Nephron (organoid): ENCODE measurements at regions not wholly inside any gene's neighbourhood (a gene's known extent, or its start where the extent isn't known, plus 50 kb on each side); places are given as distances from the start of the nearest gene placed in this dataset.

Experiments
- H3K27ac Mint-ChIP-seq, 3 experiments: 2 replicates each; pipeline ENCODE4 v1.8.0; 2020; ENCODE audit warnings: mixed read lengths in 3 of 3, mild to moderate bottlenecking in 2 of 3, moderate library complexity in 1 of 3
- H3K27me3 Mint-ChIP-seq: 2 replicates; pipeline ENCODE4 v1.8.0; 2021; ENCODE audit warnings: low read depth, mild to moderate bottlenecking, moderate library complexity, mixed read lengths
- H3K36me3 Mint-ChIP-seq: 2 replicates; pipeline ENCODE4 v1.8.0; 2020; ENCODE audit warnings: low read depth, mixed read lengths
- H3K4me1 Mint-ChIP-seq: 2 replicates; pipeline ENCODE4 v1.8.0; 2020; ENCODE audit warnings: mixed read lengths
- H3K4me3 Mint-ChIP-seq, 3 experiments: 2 replicates each; pipeline ENCODE4 v1.8.0; 2020; ENCODE audit warnings: mild to moderate bottlenecking in 3 of 3, mixed read lengths in 3 of 3, moderate library complexity in 2 of 3
- H3K9me3 Mint-ChIP-seq: 2 replicates; pipeline ENCODE4 v1.8.0; 2020; ENCODE audit warnings: mixed read lengths
- TF ChIP-seq, protein P1 (sequence below), 3 experiments: fragments of 200-600 bp; sonication (generic); IDR thresholded peaks; one replicate each; pipeline ENCODE4 v1.5.0; 2021; ENCODE audit warnings: antibody characterized with exemption in 3 of 3; ENCODE audit not compliant: unreplicated experiment in 3 of 3

DNA sequence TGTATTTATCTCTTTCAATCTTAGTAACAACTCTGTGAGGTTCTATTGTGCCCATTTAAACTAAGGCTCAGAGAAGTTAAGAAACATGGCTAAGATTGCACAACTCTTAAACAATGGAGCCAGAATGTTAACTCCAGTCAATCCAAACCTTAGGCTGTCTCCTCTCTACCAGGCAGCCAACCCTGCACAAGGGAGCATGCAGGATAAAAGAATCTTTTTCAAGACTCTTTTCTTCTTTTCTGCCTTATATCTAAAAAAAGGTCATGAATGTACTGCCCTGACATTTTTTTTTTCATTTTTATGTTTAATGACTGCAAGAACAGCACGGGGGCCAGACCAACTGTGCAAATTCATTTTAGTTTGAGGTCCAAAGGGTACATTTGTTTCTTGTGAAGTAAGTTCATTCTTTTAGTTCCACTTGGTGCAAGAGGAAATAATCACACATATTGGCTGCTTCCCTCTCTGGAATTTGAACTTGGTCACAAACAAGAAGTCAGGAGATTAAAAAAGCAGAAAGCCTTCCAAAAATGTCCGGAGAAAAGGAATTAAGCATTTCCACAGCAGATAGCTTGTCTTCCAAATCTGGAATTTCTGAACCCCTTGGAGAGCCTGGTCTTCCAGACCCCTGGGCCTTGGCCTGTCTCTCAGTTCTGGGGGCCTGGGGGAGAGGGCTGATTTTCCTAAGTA is 96.0 kb upstream of the RIOK3 start:
- H3K4me1 Mint-ChIP-seq: peaks cover 33% of the 10 kb centered on the region
- peaks cover 24% of the 10 kb centered on the region for H3K36me3 Mint-ChIP-seq
- H3K27me3 Mint-ChIP-seq: peaks cover 4% of the 10 kb centered on the region
- TF ChIP-seq, protein P1, sequence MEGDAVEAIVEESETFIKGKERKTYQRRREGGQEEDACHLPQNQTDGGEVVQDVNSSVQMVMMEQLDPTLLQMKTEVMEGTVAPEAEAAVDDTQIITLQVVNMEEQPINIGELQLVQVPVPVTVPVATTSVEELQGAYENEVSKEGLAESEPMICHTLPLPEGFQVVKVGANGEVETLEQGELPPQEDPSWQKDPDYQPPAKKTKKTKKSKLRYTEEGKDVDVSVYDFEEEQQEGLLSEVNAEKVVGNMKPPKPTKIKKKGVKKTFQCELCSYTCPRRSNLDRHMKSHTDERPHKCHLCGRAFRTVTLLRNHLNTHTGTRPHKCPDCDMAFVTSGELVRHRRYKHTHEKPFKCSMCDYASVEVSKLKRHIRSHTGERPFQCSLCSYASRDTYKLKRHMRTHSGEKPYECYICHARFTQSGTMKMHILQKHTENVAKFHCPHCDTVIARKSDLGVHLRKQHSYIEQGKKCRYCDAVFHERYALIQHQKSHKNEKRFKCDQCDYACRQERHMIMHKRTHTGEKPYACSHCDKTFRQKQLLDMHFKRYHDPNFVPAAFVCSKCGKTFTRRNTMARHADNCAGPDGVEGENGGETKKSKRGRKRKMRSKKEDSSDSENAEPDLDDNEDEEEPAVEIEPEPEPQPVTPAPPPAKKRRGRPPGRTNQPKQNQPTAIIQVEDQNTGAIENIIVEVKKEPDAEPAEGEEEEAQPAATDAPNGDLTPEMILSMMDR (IDR thresholded peaks at IDR 0.05; ENCODE audit: unreplicated experiment in 3 of 3): no peak
- H3K4me3 Mint-ChIP-seq: peak overlapping the region in 1 of 3 experiments; percentile 11
- peak overlapping the region; percentile 67 to 86 (median 78) for H3K27ac Mint-ChIP-seq
- no peaks in the 10 kb centered on the region for H3K9me3 Mint-ChIP-seq

DNA sequence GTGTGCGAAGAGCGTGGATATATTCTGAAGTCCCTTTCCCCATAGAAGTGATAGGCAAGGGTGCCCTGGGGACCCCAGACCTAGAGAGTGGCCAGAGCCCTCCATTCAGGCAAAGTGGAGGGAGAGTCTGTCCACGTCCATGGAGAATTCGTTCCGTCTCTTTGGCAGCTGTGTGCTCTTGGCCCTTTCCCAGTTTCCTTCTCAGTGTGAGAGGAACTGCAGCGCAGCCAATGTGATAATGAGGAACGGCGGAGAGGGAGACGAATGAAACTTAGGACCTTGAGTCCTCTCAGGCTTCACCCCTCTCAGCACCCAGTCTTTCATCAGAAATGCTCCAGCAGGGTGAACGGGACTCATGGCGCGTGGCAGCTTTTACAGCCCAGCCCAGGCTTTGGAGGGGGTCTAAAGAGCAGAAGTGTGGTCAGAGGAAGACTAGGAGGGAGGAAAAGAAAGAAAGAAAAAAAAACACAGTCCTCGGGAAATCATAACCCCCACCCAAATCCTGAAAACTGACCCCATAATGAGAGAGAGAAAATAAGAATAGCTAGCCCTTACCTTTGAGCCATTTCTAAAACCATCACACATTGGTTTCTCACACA is 95.0 kb upstream of the RIOK3 start:
- Mint-ChIP-seq H3K4me1 (peaks cover 33% of the 10 kb centered on the region), H3K27ac (peak overlapping the region; percentile 67 to 86 (median 78)), H3K36me3 (peaks cover 18% of the 10 kb centered on the region), H3K9me3 (no peaks in the 10 kb centered on the region), H3K27me3 (peaks cover 4% of the 10 kb centered on the region), H3K4me3 (peak overlapping the region in 2 of 3 experiments; percentile 32 to 59)
- TF ChIP-seq, protein P1 (IDR thresholded peaks at IDR 0.05; ENCODE audit: unreplicated experiment in 3 of 3): no peak

DNA sequence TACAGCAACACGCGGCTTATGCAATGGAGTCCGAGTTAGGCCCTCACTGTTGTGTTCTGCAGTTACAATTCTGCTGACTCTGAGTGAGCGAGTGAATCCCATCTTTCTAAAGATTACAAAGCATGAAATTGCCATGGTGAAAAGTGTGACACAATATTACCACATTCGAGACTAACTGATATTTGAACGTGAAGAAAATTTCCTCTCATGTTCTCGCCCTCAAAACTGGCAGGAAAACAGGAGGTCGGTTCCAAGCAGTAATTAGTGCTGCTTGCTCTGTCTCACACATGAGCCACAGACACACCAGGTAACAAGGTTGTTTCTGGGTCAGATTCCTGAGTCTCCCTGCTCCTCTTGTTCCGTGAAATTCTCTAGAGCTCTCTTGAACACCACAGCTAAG is 93.7 kb upstream of the RIOK3 start:
- Mint-ChIP-seq H3K4me3 (no peak overlapping the region), H3K36me3 (peaks cover 15% of the 10 kb centered on the region), H3K27me3 (peaks cover 4% of the 10 kb centered on the region), H3K9me3 (no peaks in the 10 kb centered on the region), H3K4me1 (peaks cover 33% of the 10 kb centered on the region), H3K27ac (no peak overlapping the region)
- TF ChIP-seq, protein P1 (IDR thresholded peaks at IDR 0.05; ENCODE audit: unreplicated experiment in 3 of 3): no peak

- peaks cover 12% of the 10 kb centered on the region for H3K4me1 Mint-ChIP-seq
- peaks cover 4% of the 10 kb centered on the region for H3K36me3 Mint-ChIP-seq
- H3K4me3 Mint-ChIP-seq: no peak overlapping the region
- TF ChIP-seq, protein P1 (IDR thresholded peaks at IDR 0.05; ENCODE audit: unreplicated experiment in 3 of 3): no peak
- H3K9me3 Mint-ChIP-seq: no peaks in the 10 kb centered on the region
- H3K27me3 Mint-ChIP-seq: no peaks in the 10 kb centered on the region
- no peak overlapping the region for H3K27ac Mint-ChIP-seq
These were observed 89.1 kb upstream of the RIOK3 start for GRCh38 chr18:23363865-23364570.

GRCh38 chr18:23365602-23366001 is 87.5 kb upstream of the RIOK3 start:
- Mint-ChIP-seq H3K9me3 (no peaks in the 10 kb centered on the region), H3K27me3 (no peaks in the 10 kb centered on the region), H3K27ac (peak overlapping the region in 1 of 3 experiments; percentile 68), H3K4me1 (peaks cover 12% of the 10 kb centered on the region), H3K4me3 (no peak overlapping the region), H3K36me3 (no peaks in the 10 kb centered on the region)
- TF ChIP-seq, protein P1 (IDR thresholded peaks at IDR 0.05; ENCODE audit: unreplicated experiment in 3 of 3): no peak
